Cardiac fibroblast (primary cell): ENCODE measurements at regions not wholly inside any gene's neighbourhood (a gene's known extent, or its start where the extent isn't known, plus 50 kb on each side); places are given as distances from the start of the nearest gene placed in this dataset.
A peak's percentile ranks its signal among the peaks of the same experiment; 100 is the strongest.

ENCODE experiments used
- DNase-seq, 2 donors: peaks; one replicate each; pipeline versions ENCODE4 v3.0.0 to v3.0.0-alpha.2; 2010; ENCODE audit warnings: low read depth in 2 of 2
- H3K4me3 ChIP-seq, 2 donors: replicated peaks in 1 of 2; 1 replicate in 1 of 2; 2 replicates in 1 of 2; pipeline ENCODE4 v1.5.1; 2011; ENCODE audit warnings: low read depth in 2 of 2, low read length in 2 of 2, mild to moderate bottlenecking in 2 of 2, moderate library complexity in 1 of 2
- CTCF ChIP-seq: IDR thresholded peaks from one replicate; pipeline ENCODE4 v1.5.1; 2011; ENCODE audit warnings: low read depth, mild to moderate bottlenecking, low read length, inconsistent platforms

- peak; percentile 47 to 50 for DNase-seq
- peak; percentile 16 for TF ChIP-seq CTCF
- no peak overlapping the region for H3K4me3 ChIP-seq
Measured at GRCh38 chr1:229710746-229711145, 84.7 kb downstream of the URB2 start.

- no peak for TF ChIP-seq CTCF
- no peak overlapping the region for H3K4me3 ChIP-seq
- no peak for DNase-seq
Measured at GRCh38 chr1:229714306-229714705, 88.3 kb downstream of the URB2 start.

GRCh38 chr1:229714964-229715603 is 89.0 kb downstream of the URB2 start:
- H3K4me3 ChIP-seq = no peak overlapping the region
- peak; percentile 44 for TF ChIP-seq CTCF
- DNase-seq = peak; percentile 20 to 51

- H3K4me3 ChIP-seq = no peak overlapping the region
- no peak for TF ChIP-seq CTCF
- no peak for DNase-seq
Measured at GRCh38 chr1:229716069-229716468, 90.0 kb downstream of the URB2 start.

GRCh38 chr1:229716704-229717103 is 90.7 kb downstream of the URB2 start:
- no peak for DNase-seq
- TF ChIP-seq CTCF = no peak
- no peak overlapping the region for H3K4me3 ChIP-seq

- TF ChIP-seq CTCF = no peak
- peak in 1 of 2 donors; percentile 12 for DNase-seq
- no peak overlapping the region for H3K4me3 ChIP-seq
Measured at GRCh38 chr1:229717786-229718576, 91.9 kb downstream of the URB2 start.
